CD14-positive monocyte (primary cell): ENCODE measurements at regions not wholly inside any gene's neighbourhood (a gene's known extent, or its start where the extent isn't known, plus 50 kb on each side); places are given as distances from the start of the nearest gene placed in this dataset.

Source experiments
- DNase-seq, 3 donors: peaks; one replicate each; pipeline ENCODE4 v3.0.0-alpha.2; 2011 to 2022
- H2AFZ ChIP-seq: 2 replicates; pipeline ENCODE4 v1.6.0; 2012; ENCODE audit warnings: mild to moderate bottlenecking, low read depth, low read length, inconsistent platforms; ENCODE audit not compliant: insufficient read depth, poor library complexity, severe bottlenecking
- H3K27ac ChIP-seq, 2 donors: 1 replicate in 1 of 2; 2 replicates in 1 of 2; pipeline ENCODE4 v1.5.1; 2012 to 2013; ENCODE audit warnings: low read length in 2 of 2, control low read depth in 1 of 2, inconsistent platforms in 1 of 2, low read depth in 1 of 2, mild to moderate bottlenecking in 1 of 2
- H3K27me3 ChIP-seq, 2 donors: one replicate each; pipeline versions ENCODE4 v1.6.0 to v1.6.1; 2011 to 2013; ENCODE audit warnings: low read length in 2 of 2; ENCODE audit not compliant: control insufficient read depth in 2 of 2, insufficient read depth in 2 of 2
- H3K36me3 ChIP-seq, 2 donors: replicated peaks in 1 of 2; 1 replicate in 1 of 2; 2 replicates in 1 of 2; pipeline versions ENCODE4 v1.5.1 to v1.6.1; 2012 to 2013; ENCODE audit warnings: low read length in 2 of 2, control low read depth in 1 of 2, inconsistent platforms in 1 of 2, mild to moderate bottlenecking in 1 of 2; ENCODE audit not compliant: insufficient read depth in 2 of 2, control insufficient read depth in 1 of 2
- H3K4me1 ChIP-seq, 2 donors: 1 replicate in 1 of 2; 2 replicates in 1 of 2; pipeline versions ENCODE4 v1.5.1 to v1.6.1; 2012 to 2013; ENCODE audit warnings: low read length in 2 of 2, control low read depth in 1 of 2, inconsistent platforms in 1 of 2, mild to moderate bottlenecking in 1 of 2, moderate library complexity in 1 of 2; ENCODE audit not compliant: insufficient read depth in 2 of 2, control insufficient read depth in 1 of 2
- H3K4me2 ChIP-seq: replicated peaks from 2 replicates; pipeline ENCODE3; 2012; ENCODE audit warnings: low read length, moderate library complexity, mild to moderate bottlenecking; ENCODE audit not compliant: poor library complexity, severe bottlenecking; ENCODE audit errors: extremely low read depth
- H3K4me3 ChIP-seq, 3 experiments: fragments of 200-600 bp in 1 of 3; sonication (generic) in 1 of 3; replicated peaks in 1 of 3; 1 replicate in 2 of 3; 2 replicates in 1 of 3; pipeline ENCODE4 v1.5.1; 2011 to 2013; ENCODE audit warnings: low read length in 3 of 3, mild to moderate bottlenecking in 3 of 3, control low read depth in 2 of 3, low read depth in 2 of 3, inconsistent platforms in 1 of 3, moderate library complexity in 1 of 3
- H3K79me2 ChIP-seq: 2 replicates; pipeline ENCODE4 v1.6.0; 2012; ENCODE audit warnings: mild to moderate bottlenecking, control low read depth, inconsistent platforms, low read length, moderate library complexity; ENCODE audit not compliant: insufficient read depth
- H3K9ac ChIP-seq: 2 replicates; pipeline ENCODE4 v1.6.0; 2017; ENCODE audit warnings: low read length, mild to moderate bottlenecking; ENCODE audit not compliant: insufficient read depth, poor library complexity, severe bottlenecking
- H3K9me3 ChIP-seq, 2 donors: replicated peaks in 1 of 2; 1 replicate in 1 of 2; 2 replicates in 1 of 2; pipeline versions ENCODE4 v1.5.1 to v1.6.1; 2012 to 2013; ENCODE audit warnings: low read length in 2 of 2, control low read depth in 1 of 2; ENCODE audit not compliant: control insufficient read depth in 1 of 2, insufficient read depth in 1 of 2
- H4K20me1 ChIP-seq: 2 replicates; pipeline ENCODE4 v1.6.0; 2012; ENCODE audit warnings: mild to moderate bottlenecking, low read length, control low read depth, moderate library complexity; ENCODE audit not compliant: insufficient read depth
- H3K27ac Mint-ChIP-seq, 7 donors: one replicate each; pipeline ENCODE4 v1.8.0; 2020; ENCODE audit warnings: mild to moderate bottlenecking in 7 of 7, mixed read lengths in 7 of 7, moderate library complexity in 6 of 7, inconsistent platforms in 2 of 7
- H3K27me3 Mint-ChIP-seq, 3 donors: one replicate each; pipeline ENCODE4 v1.8.0; 2021 to 2022; ENCODE audit warnings: low read depth in 3 of 3, mild to moderate bottlenecking in 3 of 3, mixed read lengths in 3 of 3, moderate library complexity in 3 of 3, inconsistent platforms in 1 of 3
- H3K36me3 Mint-ChIP-seq, 2 donors: one replicate each; pipeline ENCODE4 v1.8.0; 2020; ENCODE audit warnings: mixed read lengths in 2 of 2, inconsistent platforms in 1 of 2, mild to moderate bottlenecking in 1 of 2
- H3K4me1 Mint-ChIP-seq: one replicate; pipeline ENCODE4 v1.8.0; 2020; ENCODE audit warnings: mild to moderate bottlenecking, mixed read lengths
- H3K4me3 Mint-ChIP-seq, 2 donors: one replicate each; pipeline ENCODE4 v1.8.0; 2020; ENCODE audit warnings: mild to moderate bottlenecking in 2 of 2, mixed read lengths in 2 of 2, moderate library complexity in 1 of 2
- H3K9me3 Mint-ChIP-seq, 7 donors: one replicate each; pipeline ENCODE4 v1.8.0; 2020 to 2022; ENCODE audit warnings: mixed read lengths in 7 of 7, mild to moderate bottlenecking in 6 of 7, moderate library complexity in 6 of 7, inconsistent platforms in 2 of 7
- CTCF ChIP-seq: fragments of 200-600 bp; IDR thresholded peaks from one replicate; pipeline ENCODE4 v1.8.0; 2022; ENCODE audit warnings: antibody characterized with exemption, mild to moderate bottlenecking
- WGBS: methylation state at CpG from one replicate; pipeline ENCODE4 v1.1.5; 2013; ENCODE audit warnings: missing lambda C conversion rate; ENCODE audit not compliant: insufficient coverage; 5-methylcytosine and 5-hydroxymethylcytosine counted together
- intact Hi-C, 2 donors: fragments of 100-400 bp; cut with micrococcal nuclease; formaldehyde crosslinking; loops; one replicate each; pipeline versions ENCODE4 v1.15.0 to v1.15.1; 2023

- H3K27me3 Mint-ChIP-seq, result peaks cover 0 to 3% (median 0%) of the 10 kb centered on the region in 3 donors
- intact Hi-C loops, result no loop called here
- no peak for DNase-seq
- H3K9me3 Mint-ChIP-seq, result peaks cover 0 to 4% (median 2%) of the 10 kb centered on the region in 7 donors
- Histone ChIP-seq H2AFZ (no peak overlapping the region), H4K20me1 (no peaks in the 10 kb centered on the region), H3K4me1 (no peaks in the 10 kb centered on the region), H3K9me3 (no peaks in the 10 kb centered on the region), H3K27me3 (no peaks in the 10 kb centered on the region), H3K4me2 (no peak overlapping the region), H3K9ac (no peak overlapping the region), H3K4me3 (no peak overlapping the region), H3K27ac (no peak overlapping the region), H3K79me2 (no peaks in the 10 kb centered on the region), H3K36me3 (no peaks in the 10 kb centered on the region)
- H3K27ac Mint-ChIP-seq, result no peak overlapping the region
- H3K36me3 Mint-ChIP-seq, result no peaks in the 10 kb centered on the region
- H3K4me3 Mint-ChIP-seq, result no peak overlapping the region
- WGBS, result no CpG with 5 or more reads among the region's 1 CpG
- H3K4me1 Mint-ChIP-seq, result no peaks in the 10 kb centered on the region
- no peak for TF ChIP-seq CTCF
These were observed 245.2 kb downstream of the CYRIA start for GRCh38 chr2:16420421-16420820.

GRCh38 chr2:16417726-16418125 lies 247.9 kb downstream of the CYRIA start:
- DNase-seq, result no peak
- no peak for TF ChIP-seq CTCF
- no peaks in the 10 kb centered on the region for H3K4me1 ChIP-seq
- intact Hi-C loops, result no loop called here
- H4K20me1 ChIP-seq, result no peaks in the 10 kb centered on the region
- H2AFZ ChIP-seq, result no peak overlapping the region
- H3K27ac ChIP-seq, result no peak overlapping the region
- no peaks in the 10 kb centered on the region for H3K27me3 ChIP-seq
- H3K27ac Mint-ChIP-seq, result no peak overlapping the region
- no peaks in the 10 kb centered on the region for H3K9me3 ChIP-seq
- H3K4me3 Mint-ChIP-seq, result no peak overlapping the region
- whole genome bisulfite sequencing, result 83% methylated on average over 1 of the region's 3 CpGs
- H3K4me1 Mint-ChIP-seq, result no peaks in the 10 kb centered on the region
- H3K9ac ChIP-seq, result no peak overlapping the region
- peaks cover 0 to 4% (median 2%) of the 10 kb centered on the region in 7 donors for H3K9me3 Mint-ChIP-seq
- no peaks in the 10 kb centered on the region for H3K27me3 Mint-ChIP-seq
- no peak overlapping the region for H3K4me2 ChIP-seq
- no peak overlapping the region for H3K4me3 ChIP-seq
- no peaks in the 10 kb centered on the region for H3K36me3 ChIP-seq
- no peaks in the 10 kb centered on the region for H3K36me3 Mint-ChIP-seq
- no peaks in the 10 kb centered on the region for H3K79me2 ChIP-seq
